B cell (primary cell): ENCODE measurements at regions not wholly inside any gene's neighbourhood (a gene's known extent, or its start where the extent isn't known, plus 50 kb on each side); places are given as distances from the start of the nearest gene placed in this dataset.

ENCODE experiments used
- ATAC-seq: fragments of 200-7000 bp; cut with Tn5 transposase; one replicate; pipeline ENCODE4 v1.10.0; 2021; ENCODE audit warnings: low read depth, mild to moderate bottlenecking, moderate number of reproducible peaks, moderate library complexity
- CTCF ChIA-PET: fragments of 350-600 bp; sonication (Branson Sonifier 250); formaldehyde crosslinking; loops from one replicate; lab custom pipeline; 2021; ENCODE audit warnings: antibody characterized with exemption, inconsistent platforms; lab: Charles Lee
- POLR2A ChIA-PET: fragments of 350-600 bp; sonication (Branson Sonifier 250); formaldehyde crosslinking; loops from one replicate; lab custom pipeline; 2021; ENCODE audit warnings: antibody characterized with exemption; lab: Charles Lee
- DNase-seq: peaks from one replicate; pipeline ENCODE4 v3.0.0; 2013
- H2AFZ ChIP-seq: 2 replicates; pipeline ENCODE4 v1.6.1; 2012; ENCODE audit warnings: mild to moderate bottlenecking, low read depth, low read length; ENCODE audit not compliant: insufficient read depth, poor library complexity, severe bottlenecking
- H3K27ac ChIP-seq, 2 donors: 1 replicate in 1 of 2; 2 replicates in 1 of 2; pipeline ENCODE4 v1.5.1; 2012 to 2013; ENCODE audit warnings: low read length in 2 of 2, mild to moderate bottlenecking in 2 of 2, moderate library complexity in 1 of 2
- H3K27me3 ChIP-seq, 4 experiments: fragments of 200-600 bp in 1 of 4; sonication (generic) in 1 of 4; replicated peaks in 1 of 4; 1 replicate in 2 of 4; 2 replicates in 2 of 4; pipeline versions ENCODE4 v1.6.1 to v1.7.0; 2013 to 2016; ENCODE audit warnings: low read length in 3 of 4, mild to moderate bottlenecking in 2 of 4, mixed read lengths in 1 of 4, moderate library complexity in 1 of 4; ENCODE audit not compliant: insufficient read depth in 4 of 4, control insufficient read depth in 3 of 4; ENCODE audit errors: control extremely low read depth in 1 of 4
- H3K36me3 ChIP-seq, 2 experiments: replicated peaks in 1 of 2; 1 replicate in 1 of 2; 2 replicates in 1 of 2; pipeline versions ENCODE4 v1.6.1 to v1.7.1; 2013; ENCODE audit warnings: low read length in 1 of 2; ENCODE audit not compliant: insufficient read depth in 2 of 2, control insufficient read depth in 1 of 2; ENCODE audit errors: control extremely low read depth in 1 of 2, extremely low read depth in 1 of 2
- H3K4me1 ChIP-seq, 2 donors: fragments of 200-600 bp in 1 of 2; sonication (generic) in 1 of 2; 1 replicate in 1 of 2; 2 replicates in 1 of 2; pipeline versions ENCODE4 v1.5.1 to v1.6.1; 2013 to 2017; ENCODE audit warnings: low read length in 2 of 2; ENCODE audit not compliant: control insufficient read depth in 2 of 2, insufficient read depth in 2 of 2
- H3K4me2 ChIP-seq: replicated peaks from 2 replicates; pipeline ENCODE3; 2012; ENCODE audit warnings: mild to moderate bottlenecking, low read depth, low read length; ENCODE audit not compliant: poor library complexity, severe bottlenecking
- H3K4me3 ChIP-seq, 5 experiments: fragments of 200-600 bp in 1 of 5; sonication (generic) in 1 of 5; 1 replicate in 3 of 5; 2 replicates in 2 of 5; pipeline versions ENCODE4 v1.5.1 to v1.7.0; 2011 to 2016; ENCODE audit warnings: low read length in 4 of 5, mild to moderate bottlenecking in 4 of 5, low read depth in 2 of 5, control low read depth in 1 of 5, moderate library complexity in 1 of 5; ENCODE audit not compliant: insufficient read depth in 1 of 5; ENCODE audit errors: control extremely low read depth in 1 of 5, extremely low read depth in 1 of 5
- H3K79me2 ChIP-seq: fragments of 200-600 bp; sonication (generic); one replicate; pipeline ENCODE4 v1.6.0; 2016; ENCODE audit warnings: low read length; ENCODE audit not compliant: control insufficient read depth, insufficient read depth
- H3K9ac ChIP-seq: fragments of 200-600 bp; sonication (generic); 2 replicates; pipeline ENCODE4 v1.6.1; 2017; ENCODE audit warnings: mild to moderate bottlenecking, low read length, moderate library complexity
- H3K9me3 ChIP-seq, 3 donors: one replicate each; pipeline versions ENCODE4 v1.6.1 to v1.7.1; 2013; ENCODE audit warnings: low read length in 2 of 3; ENCODE audit not compliant: control insufficient read depth in 2 of 3, insufficient read depth in 1 of 3; ENCODE audit errors: control extremely low read depth in 1 of 3
- H4K20me1 ChIP-seq: 2 replicates; pipeline ENCODE4 v1.6.0; 2012; ENCODE audit warnings: mild to moderate bottlenecking, low read length; ENCODE audit not compliant: insufficient read depth, control insufficient read depth, poor library complexity, severe bottlenecking
- H3K27ac Mint-ChIP-seq: one replicate; pipeline ENCODE4 v1.8.0; 2021; ENCODE audit warnings: mixed read lengths
- H3K27me3 Mint-ChIP-seq: one replicate; pipeline ENCODE4 v1.8.0; 2021; ENCODE audit warnings: mixed read lengths
- H3K4me1 Mint-ChIP-seq: one replicate; pipeline ENCODE4 v1.8.0; 2021; ENCODE audit warnings: mixed read lengths
- H3K4me3 Mint-ChIP-seq: one replicate; pipeline ENCODE4 v1.8.0; 2021; ENCODE audit warnings: mixed read lengths
- H3K9me3 Mint-ChIP-seq: one replicate; pipeline ENCODE4 v1.8.0; 2022; ENCODE audit warnings: mixed read lengths; ENCODE audit not compliant: insufficient read depth
- CTCF ChIP-seq: fragments of 200-600 bp; IDR thresholded peaks from one replicate; pipeline ENCODE4 v1.8.0; 2022; ENCODE audit warnings: antibody characterized with exemption, mild to moderate bottlenecking
- EZH2 ChIP-seq: IDR thresholded peaks from 2 replicates; pipeline ENCODE4 v1.6.1; 2012; ENCODE audit warnings: borderline replicate concordance, low read depth, mild to moderate bottlenecking, moderate library complexity, low read length; ENCODE audit not compliant: insufficient read depth, poor library complexity, severe bottlenecking
- whole genome bisulfite sequencing: methylation state at CpG from one replicate; pipeline ENCODE4 v1.1.5; 2013; ENCODE audit warnings: missing lambda C conversion rate; ENCODE audit not compliant: insufficient coverage; 5-methylcytosine and 5-hydroxymethylcytosine counted together
- intact Hi-C: fragments of 100-400 bp; cut with micrococcal nuclease; formaldehyde crosslinking; loops from one replicate; pipeline ENCODE4 v1.10.0; 2022

GRCh38 chr5:110043025-110043424 is 353.3 kb downstream of the MAN2A1 start:
- ATAC-seq (no peak), DNase-seq (no peak)
- Histone ChIP-seq H3K27ac (no peak overlapping the region), H3K27me3 (no peaks in the 10 kb centered on the region), H3K9ac (no peak overlapping the region), H3K9me3 (no peaks in the 10 kb centered on the region), H3K36me3 (no peaks in the 10 kb centered on the region), H3K4me1 (no peaks in the 10 kb centered on the region), H4K20me1 (no peaks in the 10 kb centered on the region), H3K4me3 (no peak overlapping the region), H3K79me2 (no peaks in the 10 kb centered on the region), H2AFZ (no peak overlapping the region), H3K4me2 (no peak overlapping the region)
- H3K9me3 Mint-ChIP-seq, result peaks cover 13% of the 10 kb centered on the region
- H3K4me1 Mint-ChIP-seq, result no peaks in the 10 kb centered on the region
- WGBS, result no CpG with 5 or more reads among the region's 2 CpGs
- intact Hi-C loops, result no loop called here
- H3K27me3 Mint-ChIP-seq, result no peaks in the 10 kb centered on the region
- H3K27ac Mint-ChIP-seq, result no peak overlapping the region
- no peak overlapping the region for H3K4me3 Mint-ChIP-seq
- POLR2A ChIA-PET, result no interaction called here
- CTCF ChIA-PET, result no interaction called here
- TF ChIP-seq CTCF (no peak), EZH2 (no peak)

GRCh38 chr5:110045158-110045557 is 355.4 kb downstream of the MAN2A1 start:
- 80% methylated on average over 1 of the region's 1 CpG for WGBS
- no peak overlapping the region for H3K4me2 ChIP-seq

More at GRCh38 chr5:110045158-110045557, 355.4 kb downstream of the MAN2A1 start:
- Histone ChIP-seq H3K9ac (no peak overlapping the region), H2AFZ (no peak overlapping the region), H3K27me3 (no peaks in the 10 kb centered on the region), H3K4me3 (no peak overlapping the region), H3K79me2 (no peaks in the 10 kb centered on the region), H3K4me1 (no peaks in the 10 kb centered on the region), H3K9me3 (no peaks in the 10 kb centered on the region), H4K20me1 (no peaks in the 10 kb centered on the region), H3K36me3 (no peaks in the 10 kb centered on the region), H3K27ac (no peak overlapping the region)
- Mint-ChIP-seq H3K27me3 (no peaks in the 10 kb centered on the region), H3K9me3 (peaks cover 13% of the 10 kb centered on the region), H3K4me1 (no peaks in the 10 kb centered on the region), H3K4me3 (no peak overlapping the region), H3K27ac (no peak overlapping the region)
- ATAC-seq, result no peak
- TF ChIP-seq EZH2 (no peak), CTCF (no peak)
- ChIA-PET POLR2A (no interaction called here), CTCF (no interaction called here)
- intact Hi-C loops, result no loop called here
- no peak for DNase-seq
